Muscle of arm (tissue), 1 donor: ENCODE measurements at regions not wholly inside any gene's neighbourhood (a gene's known extent, or its start where the extent isn't known, plus 50 kb on each side); places are given as distances from the start of the nearest gene placed in this dataset.
"Not testable (repeated sequence)": the region's sequence is repeated elsewhere in the genome, so short reads cannot be mapped to it uniquely, and the experiment has no call there.

Source experiments
- DNase-seq: peaks from one replicate; pipeline ENCODE4 v3.0.0-alpha.2; 2013

- DNase-seq = no peak
These were observed 226.3 kb downstream of the PHLDA1 start for GRCh38 chr12:75805320-75805719.

- DNase-seq = no peak
These were observed 233.2 kb downstream of the PHLDA1 start for GRCh38 chr12:75798136-75798926.

GRCh38 chr12:75795125-75795524 is 236.5 kb downstream of the PHLDA1 start:
- DNase-seq = no peak

- no peak for DNase-seq
These were observed 238.9 kb downstream of the PHLDA1 start for GRCh38 chr12:75792687-75793086.

GRCh38 chr12:75790219-75790618 is 241.4 kb downstream of the PHLDA1 start:
- DNase-seq = no peak

GRCh38 chr12:75787146-75787545 is 244.4 kb downstream of the PHLDA1 start:
- not testable (repeated sequence) for DNase-seq

- DNase-seq = no peak
These were observed 245.5 kb downstream of the PHLDA1 start for GRCh38 chr12:75786070-75786469.

GRCh38 chr12:75784591-75784990 is 247.0 kb downstream of the PHLDA1 start:
- DNase-seq = no peak

GRCh38 chr12:75783093-75783877 is 248.3 kb downstream of the PHLDA1 start:
- no peak for DNase-seq

GRCh38 chr12:75782069-75782581 is 249.5 kb downstream of the PHLDA1 start:
- DNase-seq = peak; percentile 24

GRCh38 chr12:75781532-75782046 is 250.0 kb downstream of the PHLDA1 start:
- DNase-seq = peak; percentile 15

GRCh38 chr12:75779891-75780496 is 251.6 kb downstream of the PHLDA1 start:
- no peak for DNase-seq

- DNase-seq = no peak
These were observed 257.1 kb downstream of the PHLDA1 start for GRCh38 chr12:75774261-75775052.

- no peak for DNase-seq
These were observed 258.2 kb downstream of the PHLDA1 start for GRCh38 chr12:75773377-75773776.

- no peak for DNase-seq
These were observed 259.6 kb upstream of the KRR1 start for GRCh38 chr12:75771023-75771422.

GRCh38 chr12:75767957-75768356 is 256.5 kb upstream of the KRR1 start:
- DNase-seq = no peak

GRCh38 chr12:75766263-75767160 is 255.1 kb upstream of the KRR1 start:
- DNase-seq = no peak

GRCh38 chr12:75765170-75766059 is 254.0 kb upstream of the KRR1 start:
- DNase-seq = no peak
